OCI-LY7 (cell line): ENCODE measurements at regions not wholly inside any gene's neighbourhood (a gene's known extent, or its start where the extent isn't known, plus 50 kb on each side); places are given as distances from the start of the nearest gene placed in this dataset.

Source experiments
- CTCF ChIP-seq: fragments of 200-600 bp; sonication (generic); conservative IDR thresholded peaks from 2 replicates; pipeline ENCODE4 v1.5.1; 2014; ENCODE audit warnings: mild to moderate bottlenecking, antibody characterized with exemption, low read length, moderate library complexity, mixed read lengths
- EZH2phosphoT487 ChIP-seq: fragments of 200-600 bp; sonication (generic); IDR thresholded peaks from 2 replicates; pipeline ENCODE4 v1.6.1; 2018; ENCODE audit warnings: low read depth, borderline replicate concordance, mild to moderate bottlenecking, mixed run types, antibody characterized with exemption, low read length, moderate library complexity, mixed read lengths

- TF ChIP-seq CTCF (no peak), EZH2phosphoT487 (no peak)
Measured at GRCh38 chr13:89750371-89750770, 1597.1 kb upstream of the MIR17HG start.
